H1 (cell line): ENCODE measurements at regions not wholly inside any gene's neighbourhood (a gene's known extent, or its start where the extent isn't known, plus 50 kb on each side); places are given as distances from the start of the nearest gene placed in this dataset.

Experiments
- CTCF ChIA-PET: fragments of 300-600 bp; sonication (Branson Sonifier 250); formaldehyde crosslinking; loops from one replicate; lab custom pipeline; 2021; ENCODE audit not compliant: partially characterized antibody; lab: Charles Lee
- POLR2A ChIA-PET: fragments of 300-600 bp; sonication (Branson Sonifier 250); formaldehyde crosslinking; loops from one replicate; lab custom pipeline; 2021; ENCODE audit warnings: inconsistent platforms; ENCODE audit not compliant: partially characterized antibody; lab: Charles Lee
- DNase-seq, 2 experiments: peaks; one replicate each; pipeline versions ENCODE4 v3.0.0 to v3.0.0-alpha.2; 2010 to 2022; ENCODE audit warnings: low spot score in 2 of 2, low read depth in 1 of 2, mixed read lengths in 1 of 2
- FAIRE-seq: peaks from 2 replicates; lab custom pipeline; 2011; peaks lifted over from hg19 to GRCh38; lab: Jason Lieb, UNC
- H2AFZ ChIP-seq: 2 replicates; pipeline ENCODE4 v1.8.1; 2012; ENCODE audit warnings: low read length, inconsistent platforms
- H2AK5ac ChIP-seq: 2 replicates; pipeline ENCODE4 v1.6.1; 2013; ENCODE audit warnings: low read depth, low read length
- H2BK120ac ChIP-seq: replicated peaks from 2 replicates; pipeline ENCODE3; 2013; ENCODE audit warnings: low read depth, low read length, inconsistent platforms
- H2BK12ac ChIP-seq: 2 replicates; pipeline ENCODE4 v1.6.1; 2013; ENCODE audit warnings: low read depth, low read length
- H2BK15ac ChIP-seq: 2 replicates; pipeline ENCODE4 v1.6.1; 2013; ENCODE audit warnings: low read length
- H2BK20ac ChIP-seq: 2 replicates; pipeline ENCODE4 v1.6.1; 2013; ENCODE audit warnings: low read length
- H2BK5ac ChIP-seq: 2 replicates; pipeline ENCODE4 v1.6.1; 2013; ENCODE audit warnings: low read depth, low read length
- H3K14ac ChIP-seq: 2 replicates; pipeline ENCODE4 v1.6.1; 2013; ENCODE audit warnings: inconsistent platforms; ENCODE audit not compliant: insufficient read length
- H3K18ac ChIP-seq: 2 replicates; pipeline ENCODE4 v1.6.1; 2013; ENCODE audit warnings: low read length; ENCODE audit errors: extremely low read depth
- H3K23ac ChIP-seq: 2 replicates; pipeline ENCODE4 v1.6.1; 2013; ENCODE audit warnings: inconsistent platforms; ENCODE audit not compliant: insufficient read length
- H3K23me2 ChIP-seq: 2 replicates; pipeline ENCODE4 v1.6.1; 2013; ENCODE audit warnings: low read depth, low read length
- H3K27ac ChIP-seq: 2 replicates; pipeline ENCODE4 v1.6.1; 2011; ENCODE audit warnings: low read depth, low read length, inconsistent platforms
- H3K27me3 ChIP-seq, 4 experiments: replicated peaks in 1 of 4; 1 replicate in 1 of 4; 2 replicates in 3 of 4; pipeline versions ENCODE4 v1.6.1 to v1.8.1; 2011 to 2013; ENCODE audit warnings: low read length in 3 of 4, mild to moderate bottlenecking in 3 of 4, inconsistent platforms in 2 of 4, mixed read lengths in 2 of 4, moderate library complexity in 1 of 4; ENCODE audit not compliant: control insufficient read depth in 3 of 4, insufficient read depth in 3 of 4; ENCODE audit errors: extremely low read depth in 1 of 4
- H3K36me3 ChIP-seq, 4 experiments: 2 replicates each; pipeline versions ENCODE4 v1.6.1 to v1.8.1; 2011 to 2013; ENCODE audit warnings: mild to moderate bottlenecking in 4 of 4, low read length in 3 of 4, moderate library complexity in 2 of 4, control low read depth in 1 of 4, inconsistent platforms in 1 of 4; ENCODE audit not compliant: insufficient read depth in 4 of 4, control insufficient read depth in 2 of 4
- H3K4ac ChIP-seq: replicated peaks from 2 replicates; pipeline ENCODE3; 2013; ENCODE audit warnings: low read length, low read depth, mixed read lengths, inconsistent platforms; ENCODE audit not compliant: insufficient read length
- H3K4me1 ChIP-seq, 4 experiments: replicated peaks in 1 of 4; 1 replicate in 1 of 4; 2 replicates in 3 of 4; pipeline versions ENCODE4 v1.6.1 to v1.8.1; 2011 to 2013; ENCODE audit warnings: low read length in 3 of 4, inconsistent platforms in 2 of 4, mixed read lengths in 1 of 4; ENCODE audit not compliant: insufficient read depth in 4 of 4, control insufficient read depth in 3 of 4
- H3K4me2 ChIP-seq, 2 experiments: 2 replicates each; pipeline versions ENCODE4 v1.6.1 to v1.8.1; 2011 to 2013; ENCODE audit warnings: low read depth in 2 of 2, low read length in 2 of 2, control low read depth in 1 of 2, inconsistent platforms in 1 of 2, mild to moderate bottlenecking in 1 of 2; ENCODE audit not compliant: insufficient read depth in 1 of 2
- H3K4me3 ChIP-seq, 4 experiments: fragments of 200-600, 300-600 bp in 1 of 4; sonication (generic), shearing (Covaris generic), sonication (Bioruptor Twin) in 1 of 4; 2 replicates each; pipeline versions ENCODE4 v1.5.1 to v1.8.1; 2011 to 2016; ENCODE audit warnings: low read length in 4 of 4, low read depth in 3 of 4, control low read depth in 2 of 4, inconsistent platforms in 2 of 4, mild to moderate bottlenecking in 2 of 4, mixed read lengths in 1 of 4, moderate library complexity in 1 of 4; ENCODE audit not compliant: insufficient read depth in 2 of 4; ENCODE audit errors: extremely low read depth in 1 of 4
- H3K56ac ChIP-seq: replicated peaks from 2 replicates; pipeline ENCODE3; 2013; ENCODE audit warnings: low read depth, mild to moderate bottlenecking, mixed read lengths, low read length, inconsistent platforms; ENCODE audit not compliant: insufficient read length
- H3K79me1 ChIP-seq: 2 replicates; pipeline ENCODE4 v1.6.1; 2013; ENCODE audit warnings: low read depth, low read length, control low read depth
- H3K79me2 ChIP-seq, 2 experiments: 2 replicates each; pipeline versions ENCODE4 v1.6.1 to v1.8.1; 2012 to 2013; ENCODE audit warnings: low read length in 2 of 2, mild to moderate bottlenecking in 2 of 2, inconsistent platforms in 1 of 2; ENCODE audit not compliant: insufficient read depth in 2 of 2, control insufficient read depth in 1 of 2
- H3K9ac ChIP-seq, 4 experiments: replicated peaks in 1 of 4; 1 replicate in 1 of 4; 2 replicates in 3 of 4; pipeline versions ENCODE4 v1.6.1 to v1.8.1; 2011 to 2013; ENCODE audit warnings: low read depth in 3 of 4, low read length in 3 of 4, control low read depth in 2 of 4, mild to moderate bottlenecking in 2 of 4, moderate library complexity in 2 of 4, inconsistent platforms in 1 of 4; ENCODE audit errors: extremely low read depth in 1 of 4
- H3K9me3 ChIP-seq, 2 experiments: 2 replicates each; pipeline versions ENCODE4 v1.6.1 to v1.8.1; 2012 to 2013; ENCODE audit warnings: mild to moderate bottlenecking in 2 of 2, moderate library complexity in 2 of 2, control low read depth in 1 of 2, inconsistent platforms in 1 of 2, low read depth in 1 of 2, low read length in 1 of 2, mixed read lengths in 1 of 2; ENCODE audit not compliant: insufficient read depth in 2 of 2
- H4K20me1 ChIP-seq, 2 experiments: replicated peaks in 1 of 2; 2 replicates each; pipeline versions ENCODE3 to v1.8.1; 2011 to 2013; ENCODE audit warnings: inconsistent platforms in 2 of 2, low read length in 2 of 2, mild to moderate bottlenecking in 1 of 2; ENCODE audit not compliant: insufficient read depth in 2 of 2, control insufficient read depth in 1 of 2
- H4K5ac ChIP-seq: 2 replicates; pipeline ENCODE4 v1.6.1; 2013; ENCODE audit warnings: low read length, low read depth, mixed read lengths, inconsistent platforms; ENCODE audit not compliant: insufficient read length
- H4K8ac ChIP-seq: 2 replicates; pipeline ENCODE4 v1.8.0; 2013; ENCODE audit warnings: mild to moderate bottlenecking, moderate library complexity, low read length, inconsistent platforms; ENCODE audit not compliant: insufficient read depth; ENCODE audit errors: extremely low read depth
- H4K91ac ChIP-seq: replicated peaks from 2 replicates; pipeline ENCODE3; 2013; ENCODE audit warnings: low read length, mixed read lengths, inconsistent platforms; ENCODE audit not compliant: insufficient read length
- ATF2 ChIP-seq: IDR thresholded peaks from 2 replicates; pipeline ENCODE4 v1.6.1; 2012; ENCODE audit warnings: low read length, inconsistent platforms
- BCL11A ChIP-seq, 2 experiments: IDR thresholded peaks; one replicate each; pipeline ENCODE4 v1.6.1; 2011; ENCODE audit warnings: low read depth in 2 of 2, low read length in 2 of 2, mild to moderate bottlenecking in 2 of 2
- FOSL1 ChIP-seq: IDR thresholded peaks from 2 replicates; pipeline ENCODE4 v1.6.1; 2011; ENCODE audit warnings: mild to moderate bottlenecking, low read depth, low read length, moderate library complexity; ENCODE audit not compliant: insufficient read depth
- GABPA ChIP-seq: IDR thresholded peaks from 2 replicates; pipeline ENCODE4 v1.6.1; 2011; ENCODE audit warnings: mild to moderate bottlenecking, low read length, moderate library complexity, borderline replicate concordance; ENCODE audit not compliant: insufficient read depth
- JUND ChIP-seq: IDR thresholded peaks from 2 replicates; pipeline ENCODE4 v1.6.1; 2011; ENCODE audit warnings: mild to moderate bottlenecking, improper control_type of control experiment, low read length
- PHF8 ChIP-seq: fragments of 200-600 bp; sonication (generic); conservative IDR thresholded peaks from 2 replicates; pipeline ENCODE4 v1.7.1; 2012; ENCODE audit warnings: low read depth, mild to moderate bottlenecking, inconsistent platforms, low read length, moderate library complexity
- RBBP5 ChIP-seq: IDR thresholded peaks from 2 replicates; pipeline ENCODE4 v1.7.1; 2012; ENCODE audit warnings: low read depth, mild to moderate bottlenecking, inconsistent platforms, low read length, moderate library complexity, borderline replicate concordance
- SAP30 ChIP-seq: fragments of 300-600 bp; sonication (generic); IDR thresholded peaks from 2 replicates; pipeline ENCODE4 v1.7.1; 2012; ENCODE audit warnings: low read length, moderate library complexity, mild to moderate bottlenecking, inconsistent platforms; ENCODE audit not compliant: insufficient read depth, insufficient replicate concordance
- SP2 ChIP-seq: IDR thresholded peaks from 2 replicates; pipeline ENCODE4 v1.6.1; 2012; ENCODE audit warnings: mild to moderate bottlenecking, low read length, inconsistent platforms
- TCF12 ChIP-seq: IDR thresholded peaks from 2 replicates; pipeline ENCODE4 v1.6.1; 2011; ENCODE audit warnings: low read depth, mild to moderate bottlenecking, low read length
- WGBS, 2 experiments: shearing (Covaris generic) in 1 of 2; methylation state at CpG; one replicate each; pipeline versions ENCODE4 v1.1.6 to v1.1.7; 2013 to 2015; ENCODE audit warnings: low lambda C conversion rate in 2 of 2, mixed read lengths in 2 of 2, inconsistent platforms in 1 of 2, low coverage in 1 of 2, missing lambda C conversion rate in 1 of 2; ENCODE audit not compliant: insufficient replicate concordance in 2 of 2, insufficient coverage in 1 of 2, insufficient read length in 1 of 2; ENCODE audit errors: extremely low coverage in 1 of 2, missing lambda C conversion rate in 1 of 2; 5-methylcytosine and 5-hydroxymethylcytosine counted together

GRCh38 chr10:100685331-100685730, 60.1 kb upstream of the PAX2 start:
- Histone ChIP-seq H2BK5ac (peak overlapping the region; percentile 41; the same call in 1 of the 2 replicates), H3K4me3 (peak overlapping the region in 1 of 4 experiments; percentile 53; a peak in 3 of 8 replicates)
- CTCF ChIA-PET, result interaction anchor here (0.7 kb wide), 1 partner anchor 64 kb away, joined by 3 read pairs; no protein-coding TSS in a partner anchor

More at GRCh38 chr10:100685331-100685730, 60.1 kb upstream of the PAX2 start:
- Histone ChIP-seq H4K8ac (no peak overlapping the region; the same call in 1 of the 2 replicates), H3K27ac (no peak overlapping the region), H3K36me3 (no peaks in the 10 kb centered on the region), H3K9me3 (no peaks in the 10 kb centered on the region), H3K27me3 (peaks cover 12 to 66% (median 58%) of the 10 kb centered on the region in 4 experiments), H3K4me2 (peak overlapping the region; percentile 68 to 88; a peak in 2 of 4 replicates), H2BK12ac (peak overlapping the region; percentile 63; the same call in 1 of the 2 replicates), H3K23ac (no peak overlapping the region), H3K4ac (peak overlapping the region; percentile 74), H4K91ac (peak overlapping the region; percentile 70), H3K18ac (peak overlapping the region; percentile 36), H3K4me1 (peaks cover 3 to 24% (median 10%) of the 10 kb centered on the region in 4 experiments), H4K20me1 (peaks cover 0 to 5% of the 10 kb centered on the region in 2 experiments), H2BK15ac (no peak overlapping the region), H2AFZ (peak overlapping the region; percentile 47; the same call in 1 of the 2 replicates), H3K23me2 (peaks cover 9% of the 10 kb centered on the region; the same call in 1 of the 2 replicates), H3K79me2 (no peaks in the 10 kb centered on the region), H2AK5ac (no peak overlapping the region), H2BK20ac (peak overlapping the region; percentile 90; the same call in 1 of the 2 replicates), H3K56ac (no peak overlapping the region), H3K79me1 (no peaks in the 10 kb centered on the region), H3K14ac (no peak overlapping the region), H2BK120ac (no peak overlapping the region), H3K9ac (no peak overlapping the region), H4K5ac (no peak overlapping the region)
- 73% methylated on average over 6 of the region's 6 CpGs; no CpG with 5 or more reads in 1 of the 2 experiments for WGBS, 2 experiments
- TF ChIP-seq RBBP5, result no peak
- no peak for TF ChIP-seq JUND
- TF ChIP-seq ATF2, result no peak
- TF ChIP-seq SP2, result no peak
- TF ChIP-seq GABPA, result no peak
- no peak for TF ChIP-seq FOSL1
- no peak for TF ChIP-seq SAP30
- no peak for TF ChIP-seq PHF8
- no peak for TF ChIP-seq TCF12
- no peak for TF ChIP-seq BCL11A (IDR thresholded peaks at IDR 0.05; ENCODE audit: low read depth in 2 of 2, low read length in 2 of 2)
- no peak for FAIRE-seq
- POLR2A ChIA-PET, result no interaction called here
- no peak for DNase-seq
